Parathyroid adenoma (tissue), 2 donors: ENCODE measurements at regions not wholly inside any gene's neighbourhood (a gene's known extent, or its start where the extent isn't known, plus 50 kb on each side); places are given as distances from the start of the nearest gene placed in this dataset.

Experiments used
- H2AFZ ChIP-seq: fragments of 300-600 bp; sonication (generic); one replicate; pipeline ENCODE4 v1.7.0; 2017; ENCODE audit warnings: antibody characterized with exemption, mild to moderate bottlenecking
- H3K27ac ChIP-seq: fragments of 300-600 bp; sonication (generic); one replicate; pipeline ENCODE4 v1.7.0; 2017
- H3K27me3 ChIP-seq: fragments of 300-600 bp; sonication (generic); one replicate; pipeline ENCODE4 v1.7.0; 2017; ENCODE audit warnings: low read length; ENCODE audit not compliant: control insufficient read depth, insufficient read depth
- H3K36me3 ChIP-seq: fragments of 300-600 bp; sonication (generic); one replicate; pipeline ENCODE4 v1.7.0; 2017; ENCODE audit warnings: low read length; ENCODE audit not compliant: control insufficient read depth, insufficient read depth
- H3K4me1 ChIP-seq: fragments of 300-600 bp; sonication (generic); one replicate; pipeline ENCODE4 v1.7.0; 2017; ENCODE audit warnings: control low read depth
- H3K4me2 ChIP-seq: fragments of 300-600 bp; sonication (generic); one replicate; pipeline ENCODE4 v1.7.0; 2017; ENCODE audit warnings: low read length
- H3K4me3 ChIP-seq: fragments of 300-600 bp; sonication (generic); one replicate; pipeline ENCODE4 v1.7.0; 2017; ENCODE audit warnings: low read depth, low read length
- H3K79me2 ChIP-seq: fragments of 300-600 bp; sonication (generic); one replicate; pipeline ENCODE4 v1.7.0; 2017; ENCODE audit warnings: control low read depth
- H3K9ac ChIP-seq: fragments of 300-600 bp; sonication (generic); one replicate; pipeline ENCODE4 v1.7.0; 2017; ENCODE audit warnings: mild to moderate bottlenecking
- H3K9me3 ChIP-seq: fragments of 300-600 bp; sonication (generic); one replicate; pipeline ENCODE4 v1.7.0; 2017; ENCODE audit warnings: low read length; ENCODE audit not compliant: control insufficient read depth
- TF ChIP-seq, protein P1 (sequence below): fragments of 300-600 bp; sonication (generic); IDR thresholded peaks from one replicate; pipeline ENCODE4 v1.7.0; 2017; ENCODE audit warnings: antibody characterized with exemption, mild to moderate bottlenecking
- donor health status: primary hyperparathyroidism.

DNA sequence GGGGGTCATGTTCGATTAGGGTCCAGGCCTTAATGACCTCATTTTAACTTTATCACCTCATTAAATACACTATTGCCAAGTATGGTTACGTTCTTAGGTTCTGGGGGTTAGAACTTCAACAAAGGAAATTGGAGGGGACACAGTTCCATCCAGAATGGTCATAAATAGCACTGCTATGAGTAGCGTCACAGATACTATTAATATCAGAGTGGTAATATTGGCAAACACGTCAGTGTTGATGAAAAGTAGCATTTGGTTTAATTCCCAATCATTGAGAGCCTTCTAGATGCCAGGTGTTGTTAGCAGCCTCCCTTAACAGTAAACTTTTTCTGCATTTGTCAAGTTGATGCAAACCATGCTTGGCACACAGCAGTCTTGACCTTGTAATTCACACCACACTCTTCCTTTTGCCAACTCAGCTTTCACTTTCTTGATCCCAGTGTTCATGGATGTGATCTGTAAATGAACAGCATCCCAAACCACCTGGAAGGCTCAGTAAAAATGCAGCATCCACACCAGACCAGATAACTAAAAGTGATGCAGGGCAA is 912.5 kb upstream of the TENM3 start:
- H3K4me2 ChIP-seq: no peak overlapping the region
- no peak overlapping the region for H3K27ac ChIP-seq
- no peak overlapping the region for H2AFZ ChIP-seq
- H3K27me3 ChIP-seq: no peaks in the 10 kb centered on the region
- TF ChIP-seq, protein P1, sequence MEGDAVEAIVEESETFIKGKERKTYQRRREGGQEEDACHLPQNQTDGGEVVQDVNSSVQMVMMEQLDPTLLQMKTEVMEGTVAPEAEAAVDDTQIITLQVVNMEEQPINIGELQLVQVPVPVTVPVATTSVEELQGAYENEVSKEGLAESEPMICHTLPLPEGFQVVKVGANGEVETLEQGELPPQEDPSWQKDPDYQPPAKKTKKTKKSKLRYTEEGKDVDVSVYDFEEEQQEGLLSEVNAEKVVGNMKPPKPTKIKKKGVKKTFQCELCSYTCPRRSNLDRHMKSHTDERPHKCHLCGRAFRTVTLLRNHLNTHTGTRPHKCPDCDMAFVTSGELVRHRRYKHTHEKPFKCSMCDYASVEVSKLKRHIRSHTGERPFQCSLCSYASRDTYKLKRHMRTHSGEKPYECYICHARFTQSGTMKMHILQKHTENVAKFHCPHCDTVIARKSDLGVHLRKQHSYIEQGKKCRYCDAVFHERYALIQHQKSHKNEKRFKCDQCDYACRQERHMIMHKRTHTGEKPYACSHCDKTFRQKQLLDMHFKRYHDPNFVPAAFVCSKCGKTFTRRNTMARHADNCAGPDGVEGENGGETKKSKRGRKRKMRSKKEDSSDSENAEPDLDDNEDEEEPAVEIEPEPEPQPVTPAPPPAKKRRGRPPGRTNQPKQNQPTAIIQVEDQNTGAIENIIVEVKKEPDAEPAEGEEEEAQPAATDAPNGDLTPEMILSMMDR: no peak
- H3K79me2 ChIP-seq: no peaks in the 10 kb centered on the region
- H3K4me1 ChIP-seq: no peaks in the 10 kb centered on the region
- no peak overlapping the region for H3K9ac ChIP-seq
- no peaks in the 10 kb centered on the region for H3K9me3 ChIP-seq
- no peak overlapping the region for H3K4me3 ChIP-seq
- H3K36me3 ChIP-seq: no peaks in the 10 kb centered on the region

DNA sequence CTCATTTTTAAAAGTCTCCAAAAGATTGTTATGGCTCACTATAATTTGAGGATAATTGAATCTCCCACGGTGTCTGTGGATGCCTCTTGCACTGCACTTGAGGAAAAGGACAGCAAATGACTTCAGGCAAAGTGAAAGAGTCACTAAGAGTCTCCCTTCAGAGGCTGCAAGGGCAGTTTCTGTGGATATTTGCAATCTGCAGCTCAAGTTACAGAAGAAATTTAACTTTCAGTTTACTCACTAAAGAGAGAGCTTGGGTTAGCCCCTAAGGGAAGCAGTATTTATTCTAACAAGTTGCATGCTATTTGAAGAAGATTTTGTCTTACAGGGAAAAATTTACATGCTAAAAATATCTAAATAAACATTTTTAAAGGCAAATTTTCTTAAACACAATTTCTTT is 912.0 kb upstream of the TENM3 start:
- Histone ChIP-seq H3K27ac (no peak overlapping the region), H3K4me1 (no peaks in the 10 kb centered on the region)
- TF ChIP-seq, protein P1: no peak

DNA sequence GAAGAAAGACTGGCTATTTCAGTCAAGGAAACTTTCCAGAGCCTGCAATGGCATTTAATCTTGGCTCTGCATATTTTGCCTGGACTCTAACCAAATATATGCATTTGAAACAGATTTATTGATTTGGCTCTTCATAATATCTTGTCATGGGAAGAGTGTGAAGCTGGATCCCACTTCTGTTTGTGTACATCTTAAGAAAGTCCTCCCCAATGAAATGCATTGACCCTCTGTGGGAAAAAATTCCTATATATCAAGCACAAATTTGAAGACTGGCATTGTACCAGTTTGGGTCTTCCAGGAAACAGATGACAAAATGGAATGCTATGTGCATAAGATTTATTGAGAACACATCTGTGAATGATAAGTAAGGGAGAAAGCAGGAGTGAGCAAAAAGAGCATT is 897.3 kb upstream of the TENM3 start:
- Histone ChIP-seq H3K4me3 (no peak overlapping the region), H3K9ac (no peak overlapping the region), H3K4me2 (no peak overlapping the region), H2AFZ (no peak overlapping the region), H3K9me3 (no peaks in the 10 kb centered on the region), H3K79me2 (no peaks in the 10 kb centered on the region), H3K27me3 (no peaks in the 10 kb centered on the region), H3K36me3 (no peaks in the 10 kb centered on the region), H3K27ac (no peak overlapping the region), H3K4me1 (no peaks in the 10 kb centered on the region)
- TF ChIP-seq, protein P1: no peak

More for the DNA sequence above, 912.0 kb upstream of the TENM3 start:
- Histone ChIP-seq H3K27me3 (no peaks in the 10 kb centered on the region), H3K4me2 (no peak overlapping the region), H2AFZ (no peak overlapping the region), H3K9ac (no peak overlapping the region), H3K36me3 (no peaks in the 10 kb centered on the region), H3K79me2 (no peaks in the 10 kb centered on the region), H3K9me3 (no peaks in the 10 kb centered on the region), H3K4me3 (no peak overlapping the region)

DNA sequence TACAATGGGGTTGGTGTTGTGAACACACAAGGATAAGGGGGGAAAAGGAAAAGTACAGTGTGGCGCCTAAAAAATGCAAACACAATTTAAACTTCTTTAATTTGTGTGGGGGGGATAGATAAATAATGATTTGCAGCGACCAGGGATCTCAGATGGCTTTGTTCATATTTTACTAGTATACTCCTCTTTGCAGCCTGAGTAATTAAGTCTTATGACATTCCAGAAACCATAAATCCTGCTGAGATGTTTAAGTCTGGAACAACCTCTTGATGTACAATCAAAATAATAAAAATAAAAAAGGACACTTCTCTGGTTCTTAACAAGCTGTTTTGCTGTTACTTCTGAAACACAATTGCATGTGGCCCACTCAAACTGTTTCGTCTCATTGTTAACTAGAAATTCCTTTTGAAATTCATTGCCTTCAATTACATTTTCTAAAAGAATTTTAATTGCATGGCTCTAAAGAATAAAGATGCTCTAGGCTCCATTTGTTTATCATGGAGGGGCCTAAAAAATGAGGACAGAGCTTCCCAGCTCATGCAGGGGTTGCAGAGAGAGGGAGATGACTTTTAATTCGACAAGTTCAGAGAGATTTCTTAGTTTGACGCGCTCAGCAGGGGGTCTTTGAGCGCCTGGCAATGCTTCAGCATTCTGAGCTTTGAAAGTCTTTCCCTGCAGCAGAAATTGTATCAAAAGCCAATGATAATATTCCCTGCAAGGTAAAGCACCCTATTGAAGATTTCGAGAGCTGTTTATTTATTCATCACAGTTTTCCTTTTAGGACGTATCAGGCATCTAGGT is 892.4 kb upstream of the TENM3 start:
- no peak overlapping the region for H3K27ac ChIP-seq
- TF ChIP-seq, protein P1: no peak
- no peaks in the 10 kb centered on the region for H3K9me3 ChIP-seq
- H3K4me2 ChIP-seq: no peak overlapping the region
- no peak overlapping the region for H3K9ac ChIP-seq
- H2AFZ ChIP-seq: no peak overlapping the region
- no peaks in the 10 kb centered on the region for H3K79me2 ChIP-seq
- no peaks in the 10 kb centered on the region for H3K4me1 ChIP-seq
- no peaks in the 10 kb centered on the region for H3K27me3 ChIP-seq
- H3K4me3 ChIP-seq: no peak overlapping the region
- no peaks in the 10 kb centered on the region for H3K36me3 ChIP-seq

DNA sequence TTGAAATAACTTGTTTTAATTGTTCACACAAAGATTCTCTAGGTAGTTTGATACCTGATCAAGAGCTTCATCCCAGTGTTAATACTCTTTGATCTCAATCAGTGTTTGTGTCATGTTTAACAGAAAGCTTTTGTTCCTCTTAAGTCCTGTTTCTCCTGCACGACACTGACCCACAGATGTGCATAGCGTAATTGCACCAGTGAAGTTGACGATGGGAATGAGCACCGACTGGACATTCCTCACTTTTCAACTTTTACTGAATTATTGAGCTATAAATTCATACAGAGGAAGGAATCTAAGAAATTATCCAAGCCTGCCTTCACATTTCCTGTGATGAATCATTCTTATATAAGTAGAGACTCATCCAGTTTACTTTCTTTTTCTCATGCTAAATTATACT is 878.7 kb upstream of the TENM3 start:
- Histone ChIP-seq H3K4me2 (no peak overlapping the region), H2AFZ (no peak overlapping the region), H3K4me1 (no peaks in the 10 kb centered on the region), H3K9ac (no peak overlapping the region), H3K4me3 (no peak overlapping the region), H3K36me3 (no peaks in the 10 kb centered on the region), H3K9me3 (no peaks in the 10 kb centered on the region), H3K27ac (no peak overlapping the region), H3K27me3 (no peaks in the 10 kb centered on the region), H3K79me2 (no peaks in the 10 kb centered on the region)
- TF ChIP-seq, protein P1: no peak
